ENCODE measurements at regions not wholly inside any gene's neighbourhood (a gene's known extent, or its start where the extent isn't known, plus 50 kb on each side); places are given as distances from the start of the nearest gene placed in this dataset.

- peaks cover 11% of the 10 kb centered on the region for H3K4me1 Mint-ChIP-seq
- H3K4me3 Mint-ChIP-seq = no peak overlapping the region
- no peak for TF ChIP-seq CTCF (IDR thresholded peaks at IDR 0.05)
- H3K27ac Mint-ChIP-seq = no peak overlapping the region
- H3K9me3 Mint-ChIP-seq = no peaks in the 10 kb centered on the region
- DNase-seq = no peak
- H3K36me3 Mint-ChIP-seq (ENCODE audit: low read depth) = no peaks in the 10 kb centered on the region
- H3K27me3 Mint-ChIP-seq (ENCODE audit: low read depth, poor library complexity) = peaks cover 4% of the 10 kb centered on the region
Observed at GRCh38 chr12:66920205-66920604, 241.3 kb upstream of the GRIP1 start.

- H3K27me3 Mint-ChIP-seq (ENCODE audit: low read depth, poor library complexity) = peaks cover 4% of the 10 kb centered on the region
Observed at GRCh38 chr12:66921151-66921550, 242.3 kb upstream of the GRIP1 start.

DNA sequence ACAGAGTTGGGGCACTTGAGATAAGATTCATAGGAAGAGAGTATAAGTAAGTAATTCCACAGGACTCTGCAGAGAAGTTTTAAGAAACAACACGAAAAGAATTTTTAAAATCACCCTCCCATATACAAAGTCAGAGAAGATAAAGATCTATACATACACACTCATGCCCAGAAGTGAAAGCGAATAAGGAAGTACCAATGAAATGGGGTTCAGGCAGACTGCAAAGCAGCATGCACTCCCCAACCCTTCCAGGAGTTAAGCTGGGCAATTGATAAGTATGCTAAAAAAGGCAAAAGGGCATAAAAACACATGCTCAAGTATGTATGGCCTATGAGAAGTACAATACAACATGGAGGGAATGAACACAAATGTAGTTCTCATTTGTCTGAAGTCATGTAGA is 246.2 kb upstream of the GRIP1 start:
- Mint-ChIP-seq H3K9me3 (no peaks in the 10 kb centered on the region), H3K27me3 (ENCODE audit: low read depth, poor library complexity) (no peaks in the 10 kb centered on the region)

More at GRCh38 chr12:66921151-66921550, 242.3 kb upstream of the GRIP1 start:
- Mint-ChIP-seq H3K4me1 (peaks cover 3% of the 10 kb centered on the region), H3K36me3 (ENCODE audit: low read depth) (no peaks in the 10 kb centered on the region), H3K9me3 (no peaks in the 10 kb centered on the region), H3K27ac (no peak overlapping the region), H3K4me3 (no peak overlapping the region)
- no peak for DNase-seq
- no peak for TF ChIP-seq CTCF (IDR thresholded peaks at IDR 0.05)

DNA sequence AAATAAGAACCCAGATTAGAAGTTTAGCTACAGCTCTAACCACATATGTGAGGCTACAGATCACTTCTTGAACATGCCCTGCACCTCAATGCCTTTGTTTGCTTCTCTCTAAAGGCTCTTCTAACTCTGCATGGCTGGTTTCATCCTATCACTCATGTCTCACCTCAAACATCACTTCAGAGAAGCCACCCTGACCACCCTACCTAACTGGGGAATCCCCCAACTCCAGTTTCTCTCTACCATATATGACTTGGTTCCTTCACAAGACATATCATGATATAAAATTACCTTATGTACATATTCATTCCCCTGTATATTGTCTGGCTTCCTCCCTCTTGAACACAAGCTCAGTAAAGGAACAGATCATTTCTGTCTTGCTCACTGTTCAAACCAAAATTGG is 250.2 kb upstream of the GRIP1 start:
- Mint-ChIP-seq H3K4me1 (peaks cover 6% of the 10 kb centered on the region), H3K27ac (no peak overlapping the region), H3K27me3 (ENCODE audit: low read depth, poor library complexity) (no peaks in the 10 kb centered on the region), H3K36me3 (ENCODE audit: low read depth) (no peaks in the 10 kb centered on the region), H3K9me3 (no peaks in the 10 kb centered on the region), H3K4me3 (no peak overlapping the region)
- no peak for TF ChIP-seq CTCF (IDR thresholded peaks at IDR 0.05)
- no peak for DNase-seq

More for the DNA sequence above, 246.2 kb upstream of the GRIP1 start:
- Mint-ChIP-seq H3K4me1 (peaks cover 6% of the 10 kb centered on the region), H3K36me3 (ENCODE audit: low read depth) (no peaks in the 10 kb centered on the region), H3K27ac (no peak overlapping the region), H3K4me3 (no peak overlapping the region)
- no peak for TF ChIP-seq CTCF (IDR thresholded peaks at IDR 0.05)
- DNase-seq = no peak

- no peak for TF ChIP-seq CTCF (IDR thresholded peaks at IDR 0.05)
- no peak overlapping the region for H3K27ac Mint-ChIP-seq
- H3K36me3 Mint-ChIP-seq (ENCODE audit: low read depth) = peaks cover 4% of the 10 kb centered on the region
- H3K9me3 Mint-ChIP-seq = no peaks in the 10 kb centered on the region
- no peaks in the 10 kb centered on the region for H3K27me3 Mint-ChIP-seq (ENCODE audit: low read depth, poor library complexity)
- no peak for DNase-seq
- peaks cover 6% of the 10 kb centered on the region for H3K4me1 Mint-ChIP-seq
- no peak overlapping the region for H3K4me3 Mint-ChIP-seq
Observed at GRCh38 chr12:66931091-66931490, 252.2 kb upstream of the GRIP1 start.

DNA sequence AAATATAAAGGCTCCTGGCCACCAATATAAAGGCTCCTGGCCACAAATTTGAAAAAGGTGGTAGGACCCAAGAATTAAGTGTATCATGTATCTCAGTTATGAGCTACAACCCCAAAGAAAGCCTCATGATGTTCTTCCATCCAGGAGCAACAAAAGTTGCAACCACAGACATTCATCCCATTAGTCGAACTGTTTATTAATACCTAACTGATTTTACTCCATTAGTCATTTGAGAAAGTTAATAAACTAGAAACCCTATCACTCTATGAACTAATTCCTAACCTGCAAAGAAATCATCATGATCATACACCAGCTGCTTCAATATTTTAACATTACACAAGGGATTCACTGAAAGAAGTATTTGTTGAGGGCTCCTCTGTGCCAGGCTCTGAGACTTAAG is 253.2 kb upstream of the GRIP1 start:
- TF ChIP-seq CTCF (IDR thresholded peaks at IDR 0.05) = no peak
- no peak for DNase-seq
- H3K9me3 Mint-ChIP-seq = no peaks in the 10 kb centered on the region
- peaks cover 4% of the 10 kb centered on the region for H3K36me3 Mint-ChIP-seq (ENCODE audit: low read depth)
- no peak overlapping the region for H3K4me3 Mint-ChIP-seq
- no peak overlapping the region for H3K27ac Mint-ChIP-seq
- H3K4me1 Mint-ChIP-seq = peaks cover 6% of the 10 kb centered on the region
- no peaks in the 10 kb centered on the region for H3K27me3 Mint-ChIP-seq (ENCODE audit: low read depth, poor library complexity)
